A673 (cell line): ENCODE measurements at regions not wholly inside any gene's neighbourhood (a gene's known extent, or its start where the extent isn't known, plus 50 kb on each side); places are given as distances from the start of the nearest gene placed in this dataset.

Experiments
- BruUV-seq: library from RNA; stranded (reverse); fragments of 400-500 nt; replicated peaks from 2 replicates; lab custom pipeline; 2021; lab: Mats Ljungman, UMichigan
- CTCF ChIA-PET: fragments of 300-600 bp; sonication (Branson Sonifier 250); formaldehyde crosslinking; loops from one replicate; lab custom pipeline; 2022; ENCODE audit warnings: antibody characterized with exemption; lab: Charles Lee
- POLR2A ChIA-PET: fragments of 300-600 bp; sonication (Branson Sonifier 250); formaldehyde crosslinking; loops from one replicate; lab custom pipeline; 2022; ENCODE audit warnings: antibody characterized with exemption; ENCODE audit not compliant: low non-redundant PET; lab: Charles Lee
- DNase-seq: peaks from one replicate; pipeline ENCODE4 v3.0.0-alpha.2; 2015; ENCODE audit warnings: low spot score
- H3K27ac ChIP-seq: fragments of 200-600 bp; sonication (generic); 2 replicates; pipeline ENCODE4 v1.5.1; 2016; ENCODE audit warnings: mixed run types, low read depth, mild to moderate bottlenecking, mixed read lengths, antibody characterized with exemption, low read length; ENCODE audit not compliant: poor library complexity, severe bottlenecking
- H3K27me3 ChIP-seq: fragments of 200-600 bp; sonication (generic); replicated peaks from 2 replicates; pipeline ENCODE4 v1.6.1; 2017; ENCODE audit warnings: mixed run types, low read depth, mild to moderate bottlenecking, mixed read lengths, antibody characterized with exemption, low read length; ENCODE audit not compliant: insufficient read depth, poor library complexity
- H3K36me3 ChIP-seq: fragments of 200-600 bp; sonication (generic); 2 replicates; pipeline ENCODE4 v1.6.1; 2016; ENCODE audit warnings: mixed run types, mild to moderate bottlenecking, mixed read lengths, antibody characterized with exemption, low read length; ENCODE audit not compliant: insufficient read depth, poor library complexity, severe bottlenecking
- H3K4me1 ChIP-seq: fragments of 200-600 bp; sonication (generic); 2 replicates; pipeline ENCODE4 v1.6.1; 2017; ENCODE audit warnings: mixed run types, mild to moderate bottlenecking, mixed read lengths, antibody characterized with exemption, low read length; ENCODE audit not compliant: insufficient read depth, poor library complexity, severe bottlenecking
- H3K4me3 ChIP-seq: fragments of 200-600 bp; sonication (generic); 2 replicates; pipeline ENCODE4 v1.5.1; 2016; ENCODE audit warnings: low read depth, mixed run types, mild to moderate bottlenecking, mixed read lengths, low read length; ENCODE audit not compliant: poor library complexity, severe bottlenecking
- H3K9me3 ChIP-seq: fragments of 200-600 bp; sonication (generic); 2 replicates; pipeline ENCODE4 v1.6.1; 2016; ENCODE audit warnings: mixed run types, low read depth, mild to moderate bottlenecking, mixed read lengths, antibody characterized with exemption, low read length; ENCODE audit not compliant: poor library complexity, severe bottlenecking
- CTCF ChIP-seq: fragments of 300-800, 200-600 bp; sonication (generic); conservative IDR thresholded peaks from 2 replicates; pipeline ENCODE4 v1.5.1; 2017; ENCODE audit warnings: low read depth, mild to moderate bottlenecking, antibody characterized with exemption, low read length, moderate library complexity, mixed read lengths
- EZH2 ChIP-seq: fragments of 200-600 bp; sonication (generic); IDR thresholded peaks from 2 replicates; pipeline ENCODE4 v1.6.1; 2017; ENCODE audit warnings: borderline replicate concordance, low read depth, mild to moderate bottlenecking, mixed read lengths, antibody characterized with exemption, low read length; ENCODE audit not compliant: poor library complexity, severe bottlenecking
- intact Hi-C: fragments of 100-400 bp; cut with micrococcal nuclease; formaldehyde crosslinking; loops from one replicate; pipeline ENCODE4 v1.10.0; 2022; ENCODE audit not compliant: unreplicated experiment

GRCh38 chr21:39124681-39125251 is 58.5 kb downstream of the PSMG1 start:
- intact Hi-C loops, result no loop called here
- POLR2A ChIA-PET, result no interaction called here

GRCh38 chr21:39123375-39123774 is 59.9 kb downstream of the PSMG1 start:
- no peak for DNase-seq
- Histone ChIP-seq H3K27ac (no peak overlapping the region), H3K4me1 (no peaks in the 10 kb centered on the region), H3K27me3 (no peaks in the 10 kb centered on the region), H3K36me3 (no peaks in the 10 kb centered on the region), H3K4me3 (no peak overlapping the region), H3K9me3 (no peaks in the 10 kb centered on the region)
- intact Hi-C loops, result no loop called here
- ChIA-PET CTCF (no interaction called here), POLR2A (no interaction called here)
- BruUV-seq, result no TSS peak
- no peak for TF ChIP-seq EZH2
- TF ChIP-seq CTCF, result no peak

More at GRCh38 chr21:39124681-39125251, 58.5 kb downstream of the PSMG1 start:
- H3K27me3 ChIP-seq, result no peaks in the 10 kb centered on the region
- H3K9me3 ChIP-seq, result no peaks in the 10 kb centered on the region
- DNase-seq, result no peak
- no peaks in the 10 kb centered on the region for H3K4me1 ChIP-seq
- TF ChIP-seq EZH2 (no peak), CTCF (no peak)
- H3K36me3 ChIP-seq, result no peaks in the 10 kb centered on the region
- H3K27ac ChIP-seq, result no peak overlapping the region
- no peak overlapping the region for H3K4me3 ChIP-seq
- CTCF ChIA-PET, result no interaction called here
- no TSS peak for BruUV-seq

- CTCF ChIA-PET, result no interaction called here
- no peaks in the 10 kb centered on the region for H3K36me3 ChIP-seq
- H3K27me3 ChIP-seq, result no peaks in the 10 kb centered on the region
- no peaks in the 10 kb centered on the region for H3K4me1 ChIP-seq
- POLR2A ChIA-PET, result no interaction called here
- no peak for DNase-seq
- no peak overlapping the region for H3K4me3 ChIP-seq
- intact Hi-C loops, result no loop called here
- no TSS peak for BruUV-seq
- H3K9me3 ChIP-seq, result no peaks in the 10 kb centered on the region
- TF ChIP-seq CTCF, result no peak
- no peak for TF ChIP-seq EZH2
- H3K27ac ChIP-seq, result no peak overlapping the region
These were observed 61.5 kb downstream of the PSMG1 start for GRCh38 chr21:39121600-39122355.
